CD1c-positive myeloid dendritic cell (primary cell): ENCODE measurements at regions not wholly inside any gene's neighbourhood (a gene's known extent, or its start where the extent isn't known, plus 50 kb on each side); places are given as distances from the start of the nearest gene placed in this dataset.
"Not testable (repeated sequence)": the region's sequence is repeated elsewhere in the genome, so short reads cannot be mapped to it uniquely, and the experiment has no call there.

Source experiments
- DNase-seq: peaks from one replicate; pipeline ENCODE4 v3.0.0-alpha.2; 2016; ENCODE audit errors: extremely low spot score

- no peak for DNase-seq
These were observed 540.5 kb downstream of the BTBD3 start for GRCh38 chr20:12458241-12458640.

- no peak for DNase-seq
These were observed 544.7 kb upstream of the SPTLC3 start for GRCh38 chr20:12464036-12464435.

- no peak for DNase-seq
These were observed 541.9 kb upstream of the SPTLC3 start for GRCh38 chr20:12466915-12467314.

GRCh38 chr20:12467758-12468157, 541.0 kb upstream of the SPTLC3 start:
- no peak for DNase-seq

GRCh38 chr20:12482661-12483060, 526.1 kb upstream of the SPTLC3 start:
- DNase-seq: no peak

GRCh38 chr20:12502443-12502842, 506.3 kb upstream of the SPTLC3 start:
- no peak for DNase-seq

GRCh38 chr20:12504779-12505178, 504.0 kb upstream of the SPTLC3 start:
- DNase-seq: no peak

GRCh38 chr20:12511499-12511898, 497.3 kb upstream of the SPTLC3 start:
- DNase-seq: no peak

- DNase-seq: no peak
These were observed 496.0 kb upstream of the SPTLC3 start for GRCh38 chr20:12512755-12513154.

- no peak for DNase-seq
These were observed 480.7 kb upstream of the SPTLC3 start for GRCh38 chr20:12528104-12528503.

GRCh38 chr20:12528591-12529041, 480.2 kb upstream of the SPTLC3 start:
- DNase-seq: no peak

GRCh38 chr20:12531626-12532025, 477.1 kb upstream of the SPTLC3 start:
- no peak for DNase-seq

GRCh38 chr20:12535316-12535715, 473.5 kb upstream of the SPTLC3 start:
- DNase-seq: no peak

GRCh38 chr20:12535770-12536169, 473.0 kb upstream of the SPTLC3 start:
- no peak for DNase-seq

GRCh38 chr20:12554426-12554825, 454.3 kb upstream of the SPTLC3 start:
- no peak for DNase-seq

- DNase-seq: no peak
These were observed 453.4 kb upstream of the SPTLC3 start for GRCh38 chr20:12555369-12555768.

- DNase-seq: not testable (repeated sequence)
These were observed 452.9 kb upstream of the SPTLC3 start for GRCh38 chr20:12555849-12556248.

GRCh38 chr20:12557224-12557623, 451.5 kb upstream of the SPTLC3 start:
- DNase-seq: no peak

- no peak for DNase-seq
These were observed 443.8 kb upstream of the SPTLC3 start for GRCh38 chr20:12564979-12565378.

- DNase-seq: no peak
These were observed 442.2 kb upstream of the SPTLC3 start for GRCh38 chr20:12566596-12566995.

GRCh38 chr20:12570371-12570770, 438.4 kb upstream of the SPTLC3 start:
- DNase-seq: no peak

- DNase-seq: no peak
These were observed 435.3 kb upstream of the SPTLC3 start for GRCh38 chr20:12573442-12573841.

- DNase-seq: no peak
These were observed 433.2 kb upstream of the SPTLC3 start for GRCh38 chr20:12575352-12576095.

GRCh38 chr20:12577213-12577612, 431.6 kb upstream of the SPTLC3 start:
- no peak for DNase-seq
